Fibroblast of skin of scalp (primary cell): ENCODE measurements at regions not wholly inside any gene's neighbourhood (a gene's known extent, or its start where the extent isn't known, plus 50 kb on each side); places are given as distances from the start of the nearest gene placed in this dataset.
A peak's percentile ranks its signal among the peaks of the same experiment; 100 is the strongest.

ENCODE experiments used
- DNase-seq: peaks from one replicate; pipeline ENCODE4 v3.0.0-alpha.2; 2013

DNA sequence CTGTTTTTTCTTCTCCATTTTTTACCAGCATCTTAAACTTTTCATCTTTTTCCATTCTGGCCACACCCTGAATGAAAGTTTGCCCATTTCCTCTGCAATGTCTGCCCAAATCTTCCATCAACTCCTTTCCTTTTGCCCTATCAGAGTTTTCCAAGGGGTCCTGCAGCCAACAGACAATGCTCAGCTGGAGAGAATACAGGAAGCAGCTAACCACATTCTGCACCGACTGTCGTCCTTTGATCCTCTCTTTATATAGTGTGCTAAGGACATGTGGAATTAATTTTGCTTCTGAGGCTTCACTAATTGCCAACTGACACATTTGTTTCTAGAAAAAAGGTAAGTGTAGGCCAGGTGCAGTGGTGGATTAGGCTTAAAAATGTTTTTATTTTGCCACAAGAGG, 50.5 kb upstream of the DLX2 start:
- no peak for DNase-seq

DNA sequence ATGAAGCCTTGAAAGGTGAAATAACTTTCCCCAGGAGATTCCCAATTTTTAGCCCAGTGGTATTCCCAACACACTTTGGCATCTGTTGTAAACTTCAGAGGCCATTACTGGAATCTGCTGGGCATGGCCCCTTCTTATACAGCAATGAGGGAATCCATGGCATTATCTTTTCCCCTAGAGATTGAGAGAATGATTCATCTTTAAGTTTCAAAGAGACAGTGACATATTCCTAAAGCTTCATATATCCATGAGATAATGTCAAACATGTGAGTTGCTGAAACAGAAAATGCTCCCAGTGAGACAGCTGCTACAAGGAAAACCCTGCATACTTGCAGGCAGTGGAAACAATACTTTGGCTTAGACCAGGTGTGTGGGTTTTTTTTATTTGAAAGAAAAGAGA, 51.1 kb upstream of the DLX2 start:
- DNase-seq: no peak

DNA sequence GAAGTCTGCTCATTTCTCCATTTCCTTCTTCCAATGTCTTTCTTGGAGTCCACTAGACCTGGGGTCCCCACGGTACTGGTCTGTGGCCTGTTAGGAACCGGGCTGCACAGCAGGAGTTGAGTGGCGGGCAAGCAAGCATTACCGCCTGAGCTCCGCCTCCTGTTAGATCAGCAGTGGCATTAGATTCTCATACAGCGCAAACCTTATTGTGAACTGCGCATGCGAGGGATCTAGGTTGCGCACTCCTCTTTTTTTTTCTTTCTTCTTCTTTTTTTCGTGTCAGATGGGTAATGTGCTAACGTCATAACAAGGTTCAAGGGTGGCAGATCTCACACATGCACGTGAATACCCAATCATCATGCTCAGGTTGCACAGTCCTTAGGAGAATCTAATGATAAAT, 53.1 kb upstream of the DLX2 start:
- DNase-seq: no peak

DNA sequence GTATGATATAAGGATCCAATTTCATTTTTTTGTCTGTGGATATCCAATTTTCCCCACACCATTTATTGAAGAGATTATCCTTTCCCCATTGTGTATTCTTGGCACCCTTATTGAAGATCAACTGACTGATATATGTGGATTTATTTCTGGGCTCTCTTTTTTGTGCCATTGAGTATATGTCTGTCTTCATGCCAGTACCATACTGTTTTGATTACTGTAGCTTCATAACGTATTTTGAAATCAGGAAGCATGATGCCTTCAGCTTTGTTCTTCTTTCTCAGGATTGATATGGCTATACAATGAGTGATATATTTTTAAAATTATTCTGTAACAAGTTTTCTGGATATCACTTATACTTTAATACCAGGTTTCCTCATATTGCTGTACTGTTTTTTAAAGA, 58.1 kb upstream of the DLX2 start:
- no peak for DNase-seq

DNA sequence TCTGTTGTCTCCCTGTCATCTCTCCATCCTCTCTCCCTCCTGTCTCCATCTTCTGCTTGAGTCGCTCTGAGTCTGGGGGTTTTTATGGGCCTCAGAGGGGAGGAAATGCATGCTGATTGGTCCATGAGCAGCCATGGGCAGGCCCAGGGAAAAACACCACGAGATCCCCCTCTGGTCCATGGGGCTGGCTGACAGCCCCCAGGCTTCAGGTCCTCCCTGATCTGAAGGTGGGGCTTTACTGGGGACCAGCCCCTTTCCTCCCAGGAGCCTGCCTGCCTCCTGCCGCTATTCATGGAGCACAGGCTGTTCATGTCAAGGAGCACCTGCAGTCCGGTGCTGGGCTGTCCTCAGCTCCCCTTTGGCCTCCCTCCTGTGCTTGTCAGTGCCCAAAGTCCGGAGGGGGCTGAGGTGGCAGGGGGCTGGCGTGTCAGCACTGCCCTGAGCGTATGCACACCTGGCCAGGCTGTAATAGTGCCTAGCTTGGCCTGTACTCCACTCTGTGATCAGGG, 59.6 kb upstream of the DLX2 start:
- DNase-seq: no peak

DNA sequence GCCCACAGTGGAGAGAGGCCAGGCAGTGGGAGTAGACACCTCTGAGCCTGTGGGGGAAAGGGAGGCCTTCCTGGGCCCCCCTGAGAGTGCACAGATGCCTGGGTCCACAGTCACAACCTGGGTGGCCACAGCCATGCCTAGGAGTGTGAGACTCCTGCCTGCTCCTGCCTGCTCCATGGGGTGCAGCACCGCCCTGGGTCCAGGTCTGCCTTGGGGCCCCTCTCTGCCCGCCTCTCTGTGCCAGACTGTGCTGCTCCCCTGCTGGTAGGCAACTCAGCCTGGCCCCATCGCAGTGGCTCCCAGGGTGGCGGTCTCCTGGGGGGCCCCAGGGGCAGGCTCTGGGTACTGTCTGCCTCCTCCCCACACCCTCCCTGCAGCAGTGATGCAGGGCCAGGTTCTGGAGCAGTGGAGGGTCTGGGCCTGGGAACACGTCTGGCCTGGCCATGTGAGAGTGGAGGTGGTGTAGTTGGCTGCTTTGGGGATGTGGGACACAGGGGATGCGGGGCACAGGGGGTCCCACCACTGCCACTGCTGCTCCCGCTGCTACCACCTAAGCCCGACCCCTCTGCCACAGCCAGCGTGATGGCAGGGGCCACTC, 60.1 kb upstream of the DLX2 start:
- DNase-seq: no peak

DNA sequence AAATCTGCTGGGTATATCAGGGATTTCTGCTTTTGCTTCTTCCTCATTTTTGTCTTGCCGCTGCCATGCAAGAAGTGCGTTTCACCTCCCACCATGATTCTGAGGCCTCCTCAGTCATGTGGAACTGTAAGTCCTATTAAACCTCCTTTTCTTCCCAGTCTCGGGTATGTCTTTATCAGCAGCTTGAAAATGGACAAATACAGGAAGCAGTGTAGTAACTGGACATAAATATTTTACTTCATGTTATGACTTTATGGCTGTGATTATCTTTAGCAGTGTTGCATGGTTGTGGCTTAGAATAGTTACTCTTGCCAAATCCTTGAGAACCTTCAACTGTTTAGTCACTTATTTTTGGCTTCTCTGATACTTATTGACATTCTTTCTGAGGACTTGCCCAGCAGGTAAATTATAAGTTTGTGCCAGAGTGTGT, 66.2 kb upstream of the DLX2 start:
- DNase-seq: peak; percentile 12

DNA sequence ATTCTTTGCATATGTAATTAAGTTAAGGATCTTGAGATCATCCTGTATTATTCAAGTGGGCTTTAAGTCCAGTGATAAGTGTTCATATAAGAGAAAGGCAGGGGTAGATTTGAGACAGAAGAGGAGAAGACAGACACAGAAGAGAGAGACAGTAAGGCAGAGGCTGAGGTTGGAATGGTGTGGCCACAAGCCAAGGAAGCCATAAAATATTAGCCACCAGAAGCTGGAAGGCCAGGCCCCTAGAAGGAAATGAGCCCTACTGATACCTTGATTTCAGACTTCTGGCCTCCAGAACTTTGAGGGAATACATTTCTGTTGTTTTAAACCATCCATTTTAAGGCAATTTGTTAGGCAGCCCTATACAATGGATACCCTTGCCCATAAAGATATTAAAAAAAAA, 66.9 kb upstream of the DLX2 start:
- no peak for DNase-seq

DNA sequence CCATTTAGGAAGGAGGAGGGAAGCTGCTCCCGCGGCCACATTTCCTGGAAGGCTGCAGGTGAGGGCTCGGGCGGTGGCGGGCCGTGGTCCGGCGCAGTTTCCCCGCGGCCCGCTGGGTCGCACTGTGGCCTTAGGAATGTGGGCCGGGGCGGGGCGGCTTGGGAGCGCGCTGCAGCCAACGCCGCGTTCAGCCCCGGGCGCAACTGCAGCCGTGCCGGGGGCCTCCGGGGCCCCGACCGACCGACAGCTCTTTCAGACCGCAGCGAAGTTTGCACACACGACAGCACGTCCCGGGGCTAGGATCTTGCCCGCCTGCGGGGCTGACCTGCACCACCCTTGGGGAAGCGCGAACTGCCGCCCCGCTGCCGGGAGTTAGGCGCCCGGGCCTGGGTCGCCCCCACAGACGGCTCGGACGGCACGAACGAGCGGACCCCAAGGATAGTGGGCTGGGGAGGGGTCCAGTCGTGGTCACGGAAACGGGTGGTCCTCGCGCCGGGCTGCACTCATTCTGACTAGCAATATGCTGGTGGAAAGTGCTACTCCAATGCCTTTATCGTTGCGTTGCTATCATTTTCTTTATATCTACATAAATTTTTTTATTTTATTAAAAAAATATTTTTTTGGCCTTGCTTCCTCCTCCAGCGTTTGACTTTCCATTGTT, 69.9 kb upstream of the DLX2 start:
- peak; percentile 60 for DNase-seq

DNA sequence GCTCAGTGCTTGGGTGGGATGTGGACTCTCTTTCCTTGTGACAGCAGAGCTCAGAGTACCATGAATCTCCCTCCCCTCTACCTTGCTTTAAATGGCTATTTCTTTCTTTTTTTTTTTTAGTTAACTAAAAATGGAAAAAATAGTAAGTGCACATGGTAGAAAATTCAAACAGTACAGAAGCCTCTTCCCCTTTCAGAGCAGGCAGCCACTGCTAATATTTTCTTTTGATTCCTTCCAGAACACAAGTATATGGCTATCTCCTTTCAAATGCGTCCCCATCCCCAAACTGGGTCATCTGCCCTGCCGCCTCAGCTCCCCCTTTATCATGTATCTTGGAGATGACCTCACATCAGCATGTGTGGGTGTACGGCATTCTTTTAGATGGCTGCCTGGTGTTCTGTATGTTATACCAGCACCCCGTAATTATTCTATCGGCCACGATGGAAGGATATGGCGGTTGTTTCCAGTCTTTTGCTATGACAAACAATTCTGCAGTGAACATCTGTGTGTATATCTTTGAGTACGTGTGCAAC, 70.5 kb upstream of the DLX2 start:
- DNase-seq: no peak

DNA sequence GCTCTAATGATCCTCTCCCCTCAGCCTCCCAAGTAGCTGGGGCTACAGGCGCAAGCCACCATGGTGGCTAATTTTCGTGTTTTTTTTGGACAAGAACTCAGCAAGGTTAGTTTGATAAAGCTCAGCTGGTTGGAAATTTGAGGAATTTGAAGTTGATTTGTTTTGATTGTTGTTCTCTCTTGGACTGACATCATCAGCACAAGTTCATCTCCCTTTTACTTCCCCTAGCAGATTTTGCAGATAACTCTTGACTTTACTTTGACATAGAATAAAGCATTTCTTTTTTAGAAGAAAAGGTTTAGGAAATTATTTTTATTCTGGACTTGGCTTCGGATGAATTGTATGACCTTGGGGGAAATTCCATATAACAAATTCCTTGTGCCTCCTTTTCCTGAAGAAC, 74.9 kb upstream of the DLX2 start:
- no peak for DNase-seq

DNA sequence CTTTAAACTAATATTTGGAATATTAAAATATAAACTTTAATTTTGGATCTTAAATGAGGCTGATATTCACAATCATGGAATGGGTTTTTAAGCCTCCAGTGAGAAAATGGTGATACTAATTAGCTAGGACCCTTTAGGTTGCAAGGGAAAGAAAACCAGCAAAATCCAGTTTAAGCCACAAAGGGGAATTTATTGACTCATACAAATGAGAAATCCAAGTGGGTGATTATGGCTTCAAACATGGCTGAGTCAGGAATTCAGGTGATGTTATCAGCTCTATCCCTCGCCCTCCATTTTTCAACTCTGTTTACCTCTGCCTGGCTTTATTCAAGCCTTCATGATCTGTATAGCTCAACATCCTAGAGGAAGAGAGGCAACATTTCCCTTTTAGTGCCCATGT, 75.3 kb upstream of the DLX2 start:
- no peak for DNase-seq

DNA sequence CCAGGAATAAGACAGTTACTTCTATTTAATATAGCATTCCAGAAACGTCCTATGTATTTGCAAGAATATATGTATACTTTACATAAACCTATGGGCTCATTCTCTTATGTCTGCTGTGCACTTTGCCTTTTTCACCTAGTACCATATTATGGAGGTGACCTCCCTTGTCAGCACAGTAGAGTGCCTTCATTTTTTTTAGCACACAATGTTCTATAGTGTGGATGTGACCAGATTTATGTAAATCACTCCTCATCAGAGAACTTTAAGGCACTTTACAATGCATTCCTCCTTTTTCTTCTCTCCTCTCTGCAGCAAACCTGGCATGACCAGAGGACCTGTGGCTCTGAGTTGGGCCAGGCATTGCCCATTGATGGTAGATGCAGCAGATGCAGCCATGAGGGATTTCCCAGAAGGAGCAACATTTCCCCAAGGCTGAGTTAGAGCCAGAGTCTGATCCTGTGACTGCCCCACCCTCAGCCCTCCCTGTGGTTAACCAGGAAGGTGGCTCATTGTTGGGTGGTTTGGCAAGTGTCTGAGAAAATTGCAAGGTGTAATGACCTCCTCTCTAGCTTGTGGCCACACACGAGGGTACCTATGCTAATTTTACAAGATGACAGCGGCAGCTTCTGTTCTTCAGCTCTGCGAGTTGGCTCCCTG, 76.5 kb upstream of the DLX2 start:
- DNase-seq: no peak

DNA sequence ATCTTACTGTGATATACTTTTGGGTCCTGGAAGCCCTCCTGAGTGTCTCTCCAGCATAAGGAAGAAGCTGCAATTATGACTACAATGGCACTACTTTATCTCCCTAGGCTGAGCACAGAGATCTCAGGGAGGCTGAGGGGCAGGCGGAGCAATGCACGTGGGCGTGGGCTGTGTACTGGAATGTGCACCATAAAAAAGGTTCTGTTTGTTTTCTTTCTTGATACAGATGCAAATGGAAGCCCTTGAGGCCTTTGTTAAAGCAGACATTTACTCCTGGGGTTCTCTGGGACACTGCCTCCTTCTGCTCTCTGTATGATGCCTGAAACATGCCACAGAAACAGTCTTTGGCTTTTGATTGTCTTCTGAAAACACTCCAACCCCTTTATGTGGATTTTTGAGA, 79.1 kb upstream of the DLX2 start:
- no peak for DNase-seq

DNA sequence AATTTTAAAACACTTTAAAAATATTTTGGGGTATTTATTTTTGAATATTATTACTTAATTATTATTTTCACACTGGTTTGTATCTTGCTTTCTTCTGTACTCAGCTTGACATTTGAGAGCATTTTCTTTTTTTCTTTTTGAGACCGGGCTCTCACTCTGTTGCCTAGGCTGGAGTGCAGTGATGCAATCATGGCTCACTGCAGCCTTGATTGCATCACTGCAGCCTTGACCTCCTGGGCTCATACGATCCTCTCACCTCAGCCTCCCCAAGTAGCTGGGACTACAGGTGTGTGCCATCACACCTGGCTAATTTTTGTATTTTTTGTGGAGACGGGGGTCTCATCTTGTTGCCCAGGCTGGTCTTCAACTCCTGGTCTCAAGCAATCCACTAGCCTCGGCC, 79.9 kb upstream of the DLX2 start:
- DNase-seq: no peak

DNA sequence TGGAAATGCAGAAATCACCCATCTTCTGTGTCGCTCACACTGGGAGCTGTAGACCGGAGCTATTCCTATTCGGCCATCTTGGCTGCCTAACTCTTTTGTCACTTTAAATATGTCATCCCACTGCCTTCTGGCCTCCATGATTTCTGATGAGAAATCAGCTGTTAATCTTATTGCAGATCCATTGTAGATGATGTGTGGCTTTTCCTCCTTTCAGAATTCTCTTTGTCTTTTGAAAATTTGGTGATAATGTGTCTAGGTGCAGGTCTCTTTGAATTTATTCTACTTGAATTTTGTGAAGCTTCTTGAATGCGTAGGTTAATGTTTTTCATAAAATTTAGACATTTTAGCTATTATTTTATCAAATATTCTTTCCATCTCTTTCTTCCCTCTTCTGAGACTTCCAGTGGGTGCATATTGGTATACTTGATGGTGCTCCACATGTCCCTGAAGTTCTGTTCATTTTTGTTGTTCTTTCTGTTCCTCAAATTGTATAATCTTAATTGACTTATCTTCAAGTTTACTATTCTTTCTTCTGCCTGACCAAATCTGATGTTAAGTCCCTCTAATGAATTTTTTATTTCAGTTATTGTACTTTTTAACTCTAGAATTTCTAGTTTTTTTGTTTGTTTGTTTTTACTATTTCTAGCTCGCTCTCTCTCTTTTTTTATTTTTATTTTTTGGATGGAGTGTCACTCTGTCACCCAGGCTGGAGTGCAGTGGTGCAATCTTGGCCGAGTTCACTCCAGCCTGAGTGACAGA, 90.8 kb upstream of the DLX2 start:
- DNase-seq: no peak

DNA sequence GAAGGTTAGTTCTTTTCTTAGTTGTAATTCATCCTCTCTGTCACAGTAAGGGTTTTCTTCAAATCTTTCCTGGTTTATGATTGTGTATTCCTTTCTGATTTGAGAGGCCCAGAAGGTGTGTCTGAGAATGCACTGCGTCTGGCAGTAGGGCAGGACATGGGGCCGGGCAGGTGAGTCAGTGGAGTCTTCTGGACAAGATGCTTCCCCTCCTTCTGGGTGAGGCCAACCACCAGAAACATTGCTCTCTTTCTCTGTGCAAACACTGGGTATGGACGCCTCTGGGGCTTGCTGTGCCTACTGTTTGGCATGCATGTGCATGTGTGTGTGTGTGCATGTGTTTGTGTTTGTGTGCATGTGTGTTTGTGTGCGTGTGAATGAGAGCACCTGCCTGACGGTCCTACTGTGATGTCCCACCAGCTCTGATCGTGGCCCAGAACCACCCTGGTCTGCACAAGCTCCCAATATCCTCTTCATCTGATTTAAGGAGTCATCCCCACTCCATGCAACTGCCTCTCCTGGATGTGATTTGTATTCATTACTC, 93.2 kb upstream of the DLX2 start:
- DNase-seq: no peak

DNA sequence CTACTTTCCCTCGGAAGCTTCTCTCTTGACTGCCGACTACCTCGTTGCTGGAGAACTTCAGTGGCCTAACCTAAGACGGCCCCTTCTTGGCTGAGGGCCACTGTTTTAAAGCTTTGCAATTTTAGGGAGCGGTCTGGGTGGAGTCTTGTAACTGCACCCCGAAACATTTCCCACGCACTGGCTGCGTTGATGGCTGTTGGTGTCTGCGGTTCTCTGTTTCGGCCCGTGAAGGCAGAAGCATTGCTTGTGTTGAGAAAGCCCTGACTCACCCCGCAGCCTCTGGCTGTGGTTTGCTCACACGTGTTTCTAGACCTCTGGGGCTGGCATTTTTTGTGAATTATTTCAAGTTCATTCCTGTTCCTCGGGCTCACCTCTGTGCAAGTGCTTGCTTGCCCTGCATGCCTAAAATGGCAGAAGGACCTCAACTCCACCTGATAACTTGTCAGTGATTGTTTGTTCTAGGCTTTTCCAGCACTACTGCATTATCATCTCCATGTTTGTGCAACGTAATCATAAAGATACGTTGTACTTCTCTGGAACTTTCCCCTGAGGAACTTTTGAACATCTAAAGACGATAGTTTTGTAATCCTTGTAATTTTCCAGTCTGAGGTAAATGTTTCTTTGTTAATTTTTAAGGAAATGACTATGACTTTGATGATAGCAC, 94.2 kb upstream of the DLX2 start:
- peak; percentile 21 for DNase-seq

DNA sequence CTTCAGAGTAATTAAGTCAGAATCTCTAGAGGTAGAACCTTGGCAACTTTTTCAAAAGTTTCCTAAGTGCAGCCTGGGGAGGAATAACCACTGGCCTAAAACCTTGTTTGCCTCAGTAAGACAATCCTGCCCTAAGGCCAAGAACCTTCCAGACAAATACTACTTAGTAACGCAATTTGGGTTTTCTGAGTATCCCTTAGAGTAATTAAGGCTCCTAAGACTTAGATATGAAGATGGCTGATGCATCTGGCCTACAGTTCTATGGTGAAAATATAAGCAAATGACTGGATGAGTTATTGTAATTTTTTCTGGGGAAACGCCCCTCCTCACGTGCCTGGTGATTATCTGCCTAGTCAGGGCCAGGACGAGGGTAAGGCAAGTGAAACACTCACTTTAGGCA, 95.7 kb upstream of the DLX2 start:
- DNase-seq: no peak

DNA sequence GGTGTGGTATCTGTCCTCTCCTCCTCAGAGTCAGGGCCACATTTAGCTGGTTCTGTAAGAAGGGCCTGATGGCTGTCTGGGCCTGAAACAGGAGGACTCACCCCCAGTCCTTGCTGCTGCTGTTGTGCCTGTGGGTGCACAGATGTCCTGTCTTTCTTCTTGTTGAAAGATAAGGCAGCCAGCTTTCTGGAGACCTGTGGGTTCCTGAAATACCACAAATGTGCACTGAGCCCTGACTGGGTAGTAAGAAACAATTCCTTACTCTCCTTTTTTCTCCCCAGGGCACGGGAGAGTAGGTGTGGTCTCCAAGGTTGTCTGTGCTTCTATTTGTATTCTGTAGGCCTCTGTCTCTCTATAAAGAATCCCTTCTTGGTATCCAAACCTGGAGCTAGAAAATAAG, 96.2 kb upstream of the DLX2 start:
- no peak for DNase-seq

DNA sequence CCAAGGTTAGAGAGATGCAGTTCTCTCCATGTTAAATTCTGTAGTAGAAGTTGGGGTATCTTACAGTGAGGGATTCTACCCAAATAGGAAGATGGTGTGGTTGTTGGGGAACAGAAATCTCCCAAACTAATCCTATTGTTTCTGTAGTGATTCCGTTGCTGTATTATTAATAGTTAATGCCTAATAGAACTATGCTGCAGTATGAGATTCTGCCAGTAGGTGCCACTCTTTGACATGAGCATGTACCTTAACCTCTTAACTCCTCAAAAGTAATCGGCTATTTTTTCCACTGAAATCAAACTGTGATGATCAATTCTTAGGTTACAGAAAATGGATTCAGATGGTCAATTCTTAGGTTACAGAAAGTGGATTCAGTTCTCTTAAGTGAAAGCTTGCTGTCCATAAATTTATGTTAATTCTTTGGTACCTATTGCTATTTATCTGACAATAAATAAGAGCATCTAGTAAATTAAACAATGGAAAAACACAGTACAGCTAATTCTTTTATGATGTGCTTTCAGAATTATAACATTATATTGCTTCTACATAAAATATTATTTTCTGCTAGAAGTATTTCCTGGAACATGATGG, 97.9 kb upstream of the DLX2 start:
- peak; percentile 14 for DNase-seq

DNA sequence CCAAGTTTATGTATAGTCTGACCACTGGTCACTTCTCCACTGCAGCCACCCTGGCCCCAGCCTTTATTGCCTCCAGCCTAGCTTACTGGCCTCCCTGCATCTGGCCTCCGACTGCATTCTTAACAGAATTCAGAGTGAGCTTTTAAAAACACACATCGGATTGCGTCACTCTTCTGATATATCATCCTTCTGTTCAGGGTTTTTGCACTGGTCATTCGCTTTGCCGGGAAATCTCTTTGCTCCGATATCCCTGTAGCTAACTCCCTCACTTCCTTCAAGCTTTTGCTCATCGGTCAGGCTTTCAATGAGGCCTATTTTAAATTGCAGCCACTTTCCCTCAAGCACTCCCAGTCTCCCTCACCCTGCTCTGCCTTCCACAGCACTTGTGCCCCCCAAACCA, 101.6 kb upstream of the DLX2 start:
- DNase-seq: no peak
